Embryonic facial prominence (tissue), 1 donor: ENCODE measurements at regions not wholly inside any gene's neighbourhood (a gene's known extent, or its start where the extent isn't known, plus 50 kb on each side); places are given as distances from the start of the nearest gene placed in this dataset.

ENCODE experiments used
- DNase-seq: peaks from one replicate; pipeline ENCODE4 v3.0.0-alpha.2; 2016; ENCODE audit errors: extremely low spot score

DNA sequence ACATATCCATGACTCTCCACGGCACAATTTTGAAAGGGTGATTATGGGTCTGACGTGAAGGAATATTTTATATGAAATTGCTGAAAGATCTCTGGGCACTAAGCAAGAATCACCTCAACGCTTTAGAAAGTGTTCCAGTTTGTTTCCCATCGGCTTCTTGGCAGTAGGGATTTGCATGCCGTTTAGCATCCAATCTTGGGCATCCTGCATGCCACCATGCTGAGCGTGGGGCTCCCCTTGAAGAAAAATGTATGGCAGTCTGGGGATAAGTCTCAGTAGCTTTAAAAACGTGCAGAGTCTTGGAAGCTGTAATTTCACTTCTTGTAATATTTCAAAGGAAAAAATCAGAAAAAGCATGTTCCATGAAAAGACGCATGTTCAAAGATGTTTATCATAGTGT lies 151.7 kb downstream of the DMRT2 start:
- no peak for DNase-seq

DNA sequence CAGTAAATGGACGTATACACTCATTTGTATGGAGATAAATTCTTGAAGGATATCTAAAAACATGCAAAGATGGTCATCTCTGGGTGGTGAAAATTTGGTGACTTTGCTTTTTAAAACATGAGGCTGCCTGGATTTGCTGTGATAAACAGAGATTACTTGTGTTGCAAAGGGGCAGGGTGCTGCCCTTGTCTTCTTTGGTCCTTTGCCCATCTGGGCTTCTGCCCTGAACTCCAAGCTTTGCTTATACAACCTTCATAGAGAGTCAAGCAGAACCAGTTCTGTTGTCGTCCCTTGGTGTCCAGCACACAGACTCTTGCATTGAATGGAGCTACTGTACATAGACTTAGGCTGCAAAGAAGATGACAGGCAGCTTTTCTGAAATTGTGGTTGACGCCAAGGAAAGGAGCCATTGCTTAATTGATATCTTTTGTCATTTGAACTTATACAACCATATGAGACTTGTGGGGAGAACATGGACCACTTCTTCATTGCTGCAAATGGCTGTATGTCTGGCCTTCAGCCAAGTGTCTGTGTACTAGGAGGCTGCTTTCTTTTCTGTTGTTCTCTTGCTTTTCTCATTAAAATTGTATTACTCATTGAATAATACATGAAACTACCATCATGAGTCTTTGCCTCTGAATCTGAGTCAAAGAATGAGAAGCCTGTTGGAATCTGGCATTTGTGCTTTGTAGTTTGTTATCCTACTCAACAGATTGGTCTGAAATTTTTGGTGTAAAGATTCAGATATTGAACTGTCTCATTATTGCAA lies 152.5 kb downstream of the DMRT2 start:
- DNase-seq: no peak

DNA sequence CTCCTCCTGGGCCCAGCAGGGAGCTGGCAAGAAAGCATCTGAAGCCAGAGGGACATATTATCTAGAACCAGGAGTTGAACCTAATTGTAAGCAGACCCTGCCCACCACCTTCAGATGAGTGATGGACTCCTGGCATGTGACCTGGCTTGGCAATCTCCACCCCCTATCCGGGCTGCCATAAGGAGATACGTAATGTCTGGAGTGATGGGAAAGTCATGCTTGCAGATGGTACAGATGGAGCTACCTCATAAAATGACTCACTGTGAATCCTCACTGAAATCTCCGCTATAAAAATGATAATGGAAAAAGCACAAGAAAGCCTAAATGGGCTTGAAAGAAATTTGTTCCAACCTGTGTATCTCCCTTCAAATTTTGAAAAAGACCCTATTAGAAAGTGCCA lies 157.5 kb downstream of the DMRT2 start:
- no peak for DNase-seq

DNA sequence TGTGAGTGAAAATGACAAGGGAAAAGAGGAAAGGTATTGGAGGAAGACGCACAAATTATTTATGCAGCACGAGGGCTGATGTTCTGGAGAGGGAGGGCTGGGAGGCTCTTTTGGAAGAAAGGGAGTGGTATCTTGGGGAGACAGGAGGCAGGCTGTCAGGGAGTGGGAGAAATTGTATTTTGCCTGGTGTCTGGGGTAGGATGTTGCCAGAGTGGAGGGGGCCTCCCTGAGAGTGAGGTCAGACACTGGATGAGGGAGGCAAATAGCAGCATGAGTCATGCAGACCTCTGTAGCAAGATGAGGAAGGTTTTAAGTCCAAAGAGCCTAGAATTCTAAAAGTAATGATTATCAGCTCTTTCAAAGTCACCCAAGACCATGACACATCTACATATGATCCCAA lies 158.0 kb downstream of the DMRT2 start:
- no peak for DNase-seq

DNA sequence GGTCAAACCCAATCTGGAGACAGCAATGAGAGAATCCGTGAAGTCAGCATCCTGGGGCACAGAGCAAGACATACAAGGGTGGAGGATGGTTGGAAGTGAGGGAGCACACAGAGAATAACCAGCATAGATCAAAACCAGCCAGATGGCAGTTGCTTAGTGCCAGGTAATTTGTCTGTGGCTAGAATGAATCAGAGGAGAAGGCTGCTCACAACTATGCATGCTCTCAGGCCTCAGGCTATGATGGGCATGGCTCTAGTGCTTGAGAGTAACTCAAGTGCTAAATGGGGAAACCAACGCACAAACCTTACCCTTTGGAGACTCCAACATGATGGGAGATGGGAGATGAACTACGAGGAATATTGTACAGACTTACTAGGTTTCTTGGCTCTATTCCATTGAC lies 160.8 kb downstream of the DMRT2 start:
- no peak for DNase-seq

DNA sequence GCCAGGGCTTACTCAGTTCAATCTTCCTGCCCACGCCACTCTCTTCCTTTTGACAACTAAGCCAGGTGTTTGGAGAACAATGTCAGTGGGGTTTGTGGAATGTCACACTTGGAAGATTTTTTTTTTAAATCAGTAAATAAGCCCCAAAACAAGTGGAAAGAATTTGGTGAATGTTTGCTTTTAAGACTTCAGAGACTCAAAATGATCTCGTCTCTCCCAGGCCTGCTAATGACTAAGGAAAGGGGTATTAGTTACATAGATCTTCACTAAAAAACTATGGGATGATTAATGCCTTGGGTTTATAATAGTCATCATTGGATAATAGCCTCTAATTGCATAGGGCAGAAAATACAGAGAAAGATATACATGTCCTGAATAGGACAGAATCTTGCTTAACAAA lies 166.4 kb downstream of the DMRT2 start:
- no peak for DNase-seq

DNA sequence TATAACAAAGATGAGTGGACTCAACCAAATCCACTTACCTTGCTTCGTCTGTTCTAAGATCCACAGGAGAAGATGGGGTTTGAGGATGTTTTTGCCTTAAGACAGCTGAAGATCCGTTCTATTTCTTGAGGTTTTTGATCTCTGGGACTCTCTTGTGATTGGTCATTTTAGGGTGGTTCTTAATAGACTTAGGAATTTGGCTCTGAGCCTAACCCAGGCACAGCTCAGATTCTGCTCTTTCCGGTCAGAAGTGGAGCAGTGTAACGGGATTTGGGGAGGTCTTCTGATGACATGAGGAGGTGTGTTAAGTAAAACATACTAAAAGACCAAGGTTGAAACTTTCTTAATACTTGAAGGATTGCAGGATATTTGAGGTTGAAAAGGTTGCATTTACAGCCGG lies 166.9 kb downstream of the DMRT2 start:
- DNase-seq: no peak

DNA sequence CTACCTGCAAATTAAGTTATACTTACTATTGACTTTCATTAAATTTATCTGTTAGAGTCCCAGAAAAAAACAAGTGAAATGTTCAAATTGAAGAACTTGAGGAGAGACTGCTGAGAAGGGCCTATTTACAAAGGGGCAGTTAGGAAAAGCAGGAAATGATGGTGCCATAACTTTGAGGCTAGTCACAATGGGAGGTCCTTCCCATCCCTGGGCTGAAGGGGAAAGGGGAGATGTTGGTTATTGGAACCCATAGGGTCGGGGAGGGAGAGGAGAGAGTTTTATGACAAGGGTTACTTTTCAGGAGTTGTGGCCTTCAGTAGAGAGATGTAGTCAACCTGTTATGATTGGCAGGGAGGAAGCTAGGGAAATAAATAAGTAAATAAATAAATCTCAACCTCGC lies 169.1 kb downstream of the DMRT2 start:
- DNase-seq: no peak

DNA sequence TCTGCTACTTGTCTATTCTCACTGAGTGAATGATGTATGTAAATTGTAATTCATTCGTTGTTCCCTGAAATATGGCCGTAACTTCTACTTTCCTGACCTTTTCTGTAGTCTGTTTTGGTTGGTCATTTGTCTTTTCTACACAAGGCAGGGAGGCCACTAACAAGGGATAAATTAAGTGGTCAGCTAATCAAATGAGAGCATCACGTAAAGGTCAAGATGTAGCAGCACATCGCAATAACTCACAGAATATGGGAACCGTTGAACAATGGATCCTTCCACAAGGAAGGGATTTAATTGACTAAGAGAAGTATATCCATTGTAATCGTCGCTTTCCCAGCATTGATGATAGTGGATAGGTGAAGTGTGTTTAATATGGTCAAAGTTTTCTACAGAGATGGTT lies 171.1 kb downstream of the DMRT2 start:
- DNase-seq: no peak

DNA sequence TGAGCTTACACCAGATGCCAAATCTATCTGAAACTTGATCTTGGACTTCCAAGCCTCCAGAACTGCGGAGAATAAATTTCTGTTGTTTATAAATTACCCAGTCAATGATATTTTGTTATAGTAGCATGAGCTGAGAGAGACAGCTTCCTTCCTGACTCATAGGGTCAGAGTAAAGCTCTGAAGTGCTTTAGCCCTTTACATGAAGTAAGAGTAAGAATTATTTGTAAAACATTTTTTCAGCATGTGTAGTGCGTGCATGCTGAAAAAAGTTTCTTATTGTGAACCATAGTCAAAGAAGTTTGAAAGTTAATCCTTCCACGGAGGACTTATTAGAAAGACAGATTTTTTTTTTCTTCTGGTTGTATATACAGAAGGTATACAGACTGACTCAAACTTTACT lies 172.4 kb downstream of the DMRT2 start:
- DNase-seq: no peak

DNA sequence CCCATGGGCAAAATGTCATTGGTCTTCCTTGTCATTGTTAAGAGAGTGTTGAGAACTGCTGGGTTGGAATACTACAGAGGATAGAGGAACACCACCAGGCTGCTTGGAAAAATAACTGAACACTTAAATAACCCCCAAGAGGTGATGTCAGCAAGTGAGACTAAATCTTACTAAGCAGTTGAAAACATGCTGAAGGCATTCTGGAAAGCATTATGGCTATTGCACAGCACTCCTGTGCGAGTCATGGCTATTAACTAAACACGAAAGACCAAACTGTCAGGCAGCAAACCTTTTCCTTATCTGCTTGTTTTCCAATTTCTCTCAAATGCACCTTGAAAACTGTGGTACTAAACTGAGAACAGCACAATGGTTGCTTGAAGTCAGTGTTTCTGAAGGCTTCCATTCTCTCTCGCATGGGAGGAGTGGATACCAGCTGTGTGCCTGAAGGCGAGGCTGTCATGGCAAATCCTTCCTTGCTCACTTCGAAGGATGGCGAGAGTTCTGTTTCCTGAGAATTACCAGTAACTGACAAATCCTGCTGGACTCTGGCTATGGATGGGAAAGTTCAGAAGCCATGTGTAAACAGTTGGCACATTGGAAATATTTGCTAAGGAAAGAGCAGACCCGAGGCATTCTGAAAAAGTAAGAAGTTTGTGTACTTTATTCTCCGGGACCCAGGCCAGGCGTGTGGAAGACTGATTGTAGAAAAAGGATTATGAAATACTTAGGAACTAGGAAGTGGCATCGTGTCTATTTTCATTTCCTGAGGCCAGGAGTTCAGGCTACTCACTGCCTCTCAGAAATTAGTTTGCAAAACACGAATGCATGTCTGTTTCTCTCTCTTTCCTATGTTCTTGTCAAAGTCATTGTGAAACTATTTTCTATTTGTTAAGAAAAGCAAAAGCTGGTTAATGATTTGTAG lies 182.1 kb downstream of the DMRT2 start:
- DNase-seq: peak; percentile 12

DNA sequence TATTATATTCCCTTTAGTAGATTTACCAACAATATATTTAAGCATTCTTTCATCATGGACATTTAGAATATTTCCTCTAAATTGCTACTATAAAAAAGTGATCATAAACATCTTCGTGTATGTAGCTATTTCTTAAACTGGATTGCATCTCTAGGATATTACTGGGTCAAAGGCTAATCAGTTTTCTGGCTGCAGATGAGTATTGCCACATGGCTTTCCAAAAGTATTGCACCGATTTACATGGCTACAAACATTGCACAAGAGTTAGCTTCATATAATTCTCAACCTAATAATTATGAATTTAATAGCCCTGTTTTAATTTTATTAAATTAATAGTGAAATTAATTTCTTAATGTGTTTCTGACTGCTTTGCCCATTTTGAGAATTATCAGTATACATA lies 183.4 kb downstream of the DMRT2 start:
- DNase-seq: no peak

DNA sequence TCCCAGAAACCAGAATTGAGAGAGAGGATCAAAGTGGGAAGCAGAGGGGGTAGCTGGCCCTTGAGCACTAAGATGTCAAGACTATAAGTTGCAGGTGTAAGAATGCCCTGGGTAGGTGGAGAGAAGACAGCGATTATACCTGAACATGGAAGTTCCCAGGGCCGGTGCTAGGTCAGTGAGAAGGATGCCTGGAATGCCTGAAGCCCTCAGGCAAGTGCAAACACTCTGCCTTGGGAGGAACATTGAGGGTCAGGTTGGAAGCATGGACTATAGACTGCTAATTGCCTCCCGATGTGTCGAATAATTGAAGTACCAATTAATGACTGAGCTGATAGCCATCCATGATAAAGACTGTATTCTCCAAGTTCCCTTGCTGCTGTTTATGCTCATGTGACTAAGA lies 185.5 kb downstream of the DMRT2 start:
- DNase-seq: no peak

DNA sequence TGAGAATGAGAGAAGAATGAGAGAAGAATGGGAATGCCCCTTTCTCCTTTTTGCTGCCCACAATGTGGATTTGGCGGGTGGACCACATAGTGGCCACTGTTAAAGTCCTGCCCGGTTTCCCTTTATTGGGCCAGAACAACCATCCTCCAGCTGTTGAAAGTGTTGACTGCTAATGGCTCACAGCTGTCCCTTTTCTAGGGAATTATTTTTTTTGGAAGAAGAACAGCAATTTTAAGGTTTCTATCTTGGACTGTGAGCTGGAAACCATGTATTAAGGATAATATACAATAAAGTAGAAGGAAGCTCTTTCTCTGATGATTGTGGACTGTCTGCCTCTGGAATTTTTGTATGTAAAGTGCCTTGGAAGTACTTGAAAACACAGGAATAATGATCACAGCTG lies 185.9 kb downstream of the DMRT2 start:
- no peak for DNase-seq

DNA sequence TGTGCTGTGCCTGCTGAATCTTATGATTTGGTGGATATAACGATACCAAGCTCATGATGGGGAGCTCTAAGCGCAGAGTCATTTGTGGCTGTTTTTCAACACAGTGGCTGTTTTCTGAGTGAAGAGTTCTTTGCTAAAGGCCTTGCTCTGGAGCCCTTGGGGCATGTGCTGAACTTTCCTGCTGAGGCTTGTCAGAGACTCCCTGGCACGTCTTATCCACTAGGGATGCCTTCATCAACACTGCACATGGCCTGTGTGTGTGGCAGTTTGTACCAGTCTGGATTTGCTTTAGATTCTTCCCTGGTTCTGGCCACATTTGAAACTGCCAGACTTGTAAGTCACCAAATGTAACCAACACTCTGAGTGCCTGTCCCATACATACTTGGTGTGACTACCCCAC lies 188.2 kb downstream of the DMRT2 start:
- no peak for DNase-seq

DNA sequence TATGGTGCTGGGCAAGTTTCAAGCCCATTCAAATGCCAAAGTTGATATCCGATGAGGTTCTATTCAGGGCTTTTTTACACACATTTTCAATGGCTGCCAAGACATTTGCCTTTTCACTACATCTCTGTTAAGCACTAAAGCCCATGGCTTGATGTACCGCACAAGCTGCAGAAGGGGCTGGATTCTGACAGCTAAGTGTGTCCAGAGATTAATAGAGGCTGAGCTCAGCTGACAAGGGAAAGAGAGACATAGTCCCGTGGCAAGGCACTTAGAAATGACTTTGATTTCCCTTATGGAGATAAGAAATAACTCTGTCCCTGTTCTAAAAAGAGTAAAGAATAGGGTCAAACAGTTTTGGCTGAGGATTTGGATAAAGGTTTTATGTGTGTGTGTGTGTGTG lies 198.6 kb downstream of the DMRT2 start:
- DNase-seq: no peak

DNA sequence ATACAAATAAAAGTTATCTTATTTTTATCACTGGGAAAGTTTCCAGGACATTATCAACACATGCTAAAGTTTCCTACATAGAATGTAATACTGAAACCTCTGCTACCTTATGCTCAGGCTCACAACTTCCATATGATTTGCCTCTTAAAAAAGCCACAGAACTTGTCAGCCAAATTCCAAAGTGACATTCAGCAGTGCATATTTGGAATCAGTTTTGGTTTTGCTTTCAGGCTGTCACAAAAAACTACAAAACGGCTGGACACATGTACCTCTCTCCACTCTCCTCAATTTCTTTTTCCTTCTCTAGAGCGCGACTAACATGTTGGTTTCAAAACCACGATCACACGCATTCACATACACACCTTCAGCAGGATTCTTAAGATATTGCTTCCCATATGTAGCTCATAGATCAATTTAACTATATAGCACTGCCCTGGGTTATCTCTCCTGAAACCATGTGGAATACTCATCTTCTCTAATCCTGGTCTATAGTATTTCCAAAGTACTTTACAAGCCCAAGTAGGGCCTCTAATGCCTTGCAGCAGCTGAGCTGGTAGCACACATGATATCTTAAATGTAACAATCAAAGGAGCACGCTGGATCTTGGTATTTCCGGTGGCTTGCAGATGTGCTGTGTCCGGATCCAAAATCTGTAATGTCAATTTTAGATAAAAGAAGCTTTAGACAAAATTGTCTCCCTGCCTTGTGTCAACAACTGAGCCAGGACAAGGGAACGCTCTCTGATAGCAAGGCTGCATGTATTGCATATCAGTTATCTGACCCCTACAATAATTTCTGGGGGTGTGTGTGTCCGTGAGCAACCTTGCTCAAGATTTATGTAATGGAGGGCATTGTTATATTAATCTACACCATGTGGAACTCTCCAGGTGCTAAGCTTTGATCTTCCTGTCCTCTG lies 203.2 kb downstream of the DMRT2 start:
- no peak for DNase-seq

DNA sequence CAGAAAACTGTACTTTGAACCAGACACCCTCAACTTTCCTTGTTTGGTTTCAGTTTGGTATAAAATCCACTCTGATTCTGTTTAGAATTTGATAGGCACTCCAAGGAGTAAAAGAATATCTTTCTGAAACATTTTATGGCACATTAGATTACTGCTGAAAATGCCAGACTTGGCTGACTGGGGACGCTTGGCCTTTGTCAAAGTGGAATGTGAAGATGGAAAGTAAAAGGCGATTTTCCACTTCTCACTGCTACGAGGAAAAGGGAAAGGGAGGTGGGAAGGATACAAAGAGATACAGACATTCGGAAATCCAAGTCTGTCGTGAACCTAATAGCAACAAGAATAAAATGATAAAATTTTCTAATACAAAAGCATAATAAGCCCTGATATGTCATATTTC lies 203.9 kb downstream of the DMRT2 start:
- no peak for DNase-seq

DNA sequence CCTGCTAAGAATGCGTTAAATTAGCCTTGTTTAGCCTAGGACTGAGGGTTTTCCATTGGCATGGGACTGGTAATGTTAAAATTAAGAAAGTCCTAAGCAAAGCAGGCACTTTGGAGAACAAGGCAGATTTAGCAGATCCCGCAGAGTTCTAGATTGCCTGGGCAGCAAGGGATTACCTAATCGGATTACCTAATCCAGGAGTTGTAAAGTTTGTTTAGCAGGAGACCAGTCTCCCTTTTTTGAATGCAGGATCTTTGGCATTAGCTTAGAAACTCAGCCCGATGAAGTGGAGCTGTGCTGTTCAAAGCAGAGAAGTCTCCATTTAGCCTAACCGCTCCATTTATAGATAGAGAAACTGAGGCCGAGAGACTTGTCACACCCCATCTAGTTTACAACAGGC lies 206.0 kb downstream of the DMRT2 start:
- no peak for DNase-seq

DNA sequence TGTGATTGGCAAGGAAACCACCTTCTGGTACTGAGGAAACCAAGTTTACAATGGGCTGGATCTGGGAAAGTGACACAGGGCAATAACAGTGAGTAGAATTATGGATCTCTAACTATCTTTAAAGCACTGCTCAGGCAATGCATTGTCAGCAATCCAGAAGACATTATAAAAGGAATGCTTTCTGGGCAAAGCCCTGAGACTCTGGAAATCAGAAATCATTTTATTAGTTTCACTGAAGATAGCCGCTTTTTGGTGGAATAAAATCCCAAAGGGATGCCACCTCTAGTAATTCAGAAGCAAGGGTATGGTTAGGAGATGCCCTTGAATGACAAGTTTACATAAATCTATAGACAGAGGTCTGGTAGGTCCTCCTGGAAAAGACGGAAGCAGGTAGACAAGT lies 211.1 kb downstream of the DMRT2 start:
- no peak for DNase-seq

DNA sequence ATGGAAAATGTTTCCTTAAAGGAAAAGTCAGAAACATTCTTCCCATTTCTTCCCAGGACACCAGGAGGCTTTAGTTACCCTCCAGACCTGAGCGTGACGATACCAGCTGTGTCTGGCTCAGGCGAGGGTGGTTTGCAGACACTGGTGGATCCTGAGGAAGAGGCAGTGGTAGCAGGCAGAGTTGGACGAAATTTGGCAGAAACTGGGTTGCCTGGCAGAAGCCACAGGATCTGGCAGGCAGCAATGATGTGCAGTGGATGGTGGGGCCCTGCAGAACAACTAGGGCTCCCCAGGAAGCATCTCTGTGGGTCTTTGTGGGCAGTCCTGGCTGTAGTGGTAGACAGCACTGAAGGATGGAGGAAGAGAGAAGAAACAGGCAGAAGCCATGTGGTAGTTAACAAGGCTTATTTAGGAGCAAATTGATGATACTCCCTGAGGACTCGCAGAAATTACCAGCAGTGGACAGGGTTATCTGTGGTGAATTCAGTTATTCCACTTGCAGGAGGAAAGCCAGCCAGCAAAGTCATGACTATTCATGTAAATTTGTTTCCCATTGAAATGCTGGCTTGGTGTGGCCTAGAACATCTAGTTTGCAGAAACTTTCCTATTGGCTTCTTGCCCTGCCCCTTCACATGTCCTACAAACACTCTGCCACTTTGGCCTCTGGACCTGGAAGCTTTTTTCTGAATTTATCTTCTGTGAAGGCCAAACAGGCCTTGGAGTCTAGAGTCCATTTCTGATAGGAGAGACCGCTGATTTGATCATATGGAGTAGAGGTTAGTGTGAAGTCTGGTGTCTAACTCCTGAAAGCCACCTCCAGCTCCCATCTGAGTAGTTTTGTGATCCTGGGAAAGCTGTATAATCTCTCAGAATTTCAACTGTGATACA lies 212.0 kb downstream of the DMRT2 start:
- no peak for DNase-seq
